ENCODE measurements at regions not wholly inside any gene's neighbourhood (a gene's known extent, or its start where the extent isn't known, plus 50 kb on each side); places are given as distances from the start of the nearest gene placed in this dataset.

DNA sequence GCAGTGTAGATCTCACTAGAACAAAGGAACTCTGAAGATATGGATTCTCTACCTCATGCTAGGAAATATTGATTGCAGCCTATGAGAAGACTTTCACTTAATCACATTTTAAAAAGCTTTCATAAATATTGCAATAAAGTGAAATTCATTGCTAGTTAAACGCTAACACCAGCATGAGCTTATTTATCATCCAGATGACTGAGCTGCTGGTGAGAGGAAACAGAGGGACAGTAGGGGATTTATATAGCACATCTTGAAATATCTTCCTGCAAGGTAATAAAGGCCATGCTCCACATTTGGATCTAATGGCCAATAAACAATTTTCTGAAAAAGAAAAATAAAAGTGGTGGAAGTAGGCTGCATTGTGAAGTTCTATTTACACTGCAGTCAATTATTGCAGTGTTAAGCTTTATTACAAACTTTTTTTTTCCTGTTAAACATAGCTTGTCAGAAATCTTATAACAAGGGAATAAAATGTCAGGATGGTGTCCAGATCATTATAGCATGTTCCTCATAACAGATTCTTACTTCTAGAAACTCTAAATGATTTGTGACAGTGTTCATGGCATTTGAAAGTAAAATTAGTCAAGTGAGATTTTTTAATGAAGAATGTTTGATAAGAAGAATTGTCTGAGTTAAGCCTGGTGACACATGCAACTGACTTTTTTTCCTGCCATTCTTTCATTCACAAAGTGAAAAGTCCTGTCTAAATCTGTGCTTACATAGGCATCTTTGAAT is 342.6 kb downstream of the DMAC1 start:
- Mint-ChIP-seq H3K4me3 (no peak overlapping the region), H3K27me3 (ENCODE audit: low read depth in 2 of 2) (no peaks in the 10 kb centered on the region), H3K4me1 (no peaks in the 10 kb centered on the region), H3K27ac (no peak overlapping the region), H3K9me3 (no peaks in the 10 kb centered on the region), H3K36me3 (no peaks in the 10 kb centered on the region)
- TF ChIP-seq, protein P1, sequence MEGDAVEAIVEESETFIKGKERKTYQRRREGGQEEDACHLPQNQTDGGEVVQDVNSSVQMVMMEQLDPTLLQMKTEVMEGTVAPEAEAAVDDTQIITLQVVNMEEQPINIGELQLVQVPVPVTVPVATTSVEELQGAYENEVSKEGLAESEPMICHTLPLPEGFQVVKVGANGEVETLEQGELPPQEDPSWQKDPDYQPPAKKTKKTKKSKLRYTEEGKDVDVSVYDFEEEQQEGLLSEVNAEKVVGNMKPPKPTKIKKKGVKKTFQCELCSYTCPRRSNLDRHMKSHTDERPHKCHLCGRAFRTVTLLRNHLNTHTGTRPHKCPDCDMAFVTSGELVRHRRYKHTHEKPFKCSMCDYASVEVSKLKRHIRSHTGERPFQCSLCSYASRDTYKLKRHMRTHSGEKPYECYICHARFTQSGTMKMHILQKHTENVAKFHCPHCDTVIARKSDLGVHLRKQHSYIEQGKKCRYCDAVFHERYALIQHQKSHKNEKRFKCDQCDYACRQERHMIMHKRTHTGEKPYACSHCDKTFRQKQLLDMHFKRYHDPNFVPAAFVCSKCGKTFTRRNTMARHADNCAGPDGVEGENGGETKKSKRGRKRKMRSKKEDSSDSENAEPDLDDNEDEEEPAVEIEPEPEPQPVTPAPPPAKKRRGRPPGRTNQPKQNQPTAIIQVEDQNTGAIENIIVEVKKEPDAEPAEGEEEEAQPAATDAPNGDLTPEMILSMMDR (IDR thresholded peaks at IDR 0.05): no peak
- Histone ChIP-seq H3K27ac (ENCODE audit: low read length) (no peak overlapping the region), H3K27me3 (ENCODE audit: control insufficient read depth, insufficient read depth, low read length) (no peaks in the 10 kb centered on the region), H3K4me3 (ENCODE audit: low read length) (no peak overlapping the region), H3K36me3 (ENCODE audit: control insufficient read depth, insufficient read depth, low read length) (no peaks in the 10 kb centered on the region), H3K4me1 (ENCODE audit: control insufficient read depth, insufficient read depth, low read length) (no peaks in the 10 kb centered on the region), H3K9me3 (ENCODE audit: control insufficient read depth, insufficient read depth, low read length) (no peaks in the 10 kb centered on the region)
- DNase-seq: no peak
- ATAC-seq: no peak
- intact Hi-C loops (cut with micrococcal nuclease): no loop called here
- 90% methylated on average over 1 of the region's 1 CpG for WGBS (ENCODE audit: insufficient coverage)

DNA sequence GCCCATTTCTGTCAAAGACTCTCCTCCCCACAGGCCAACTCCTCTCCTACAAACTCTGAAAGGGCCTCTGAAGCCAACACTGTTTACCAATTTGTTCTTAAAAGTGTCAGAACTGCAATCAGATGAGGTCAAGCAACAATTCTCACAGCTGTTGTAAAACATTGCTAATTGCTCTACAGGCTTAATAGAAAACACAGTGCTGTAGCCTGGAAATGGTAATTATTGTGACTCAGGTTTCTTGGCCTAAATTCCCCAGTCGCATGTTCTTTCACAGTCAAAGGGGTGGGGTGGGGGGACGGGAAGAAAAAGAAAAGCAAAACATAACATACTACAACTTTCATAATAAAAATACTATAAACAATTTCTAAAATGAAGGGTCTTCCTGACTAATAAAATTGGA is 343.2 kb downstream of the DMAC1 start:
- no CpG with 5 or more reads among the region's 2 CpGs for WGBS (ENCODE audit: insufficient coverage)
- H3K27ac ChIP-seq (ENCODE audit: low read length): no peak overlapping the region
- ATAC-seq (no peak), DNase-seq (no peak)
- TF ChIP-seq, protein P1 (IDR thresholded peaks at IDR 0.05): no peak
- Mint-ChIP-seq H3K9me3 (no peaks in the 10 kb centered on the region), H3K4me3 (no peak overlapping the region), H3K27ac (no peak overlapping the region), H3K27me3 (ENCODE audit: low read depth in 2 of 2) (no peaks in the 10 kb centered on the region), H3K36me3 (no peaks in the 10 kb centered on the region), H3K4me1 (no peaks in the 10 kb centered on the region)
- no peak overlapping the region for H3K4me3 ChIP-seq (ENCODE audit: low read length)
- H3K36me3 ChIP-seq (ENCODE audit: control insufficient read depth, insufficient read depth, low read length): no peaks in the 10 kb centered on the region
- no peaks in the 10 kb centered on the region for H3K4me1 ChIP-seq (ENCODE audit: control insufficient read depth, insufficient read depth, low read length)
- H3K27me3 ChIP-seq (ENCODE audit: control insufficient read depth, insufficient read depth, low read length): no peaks in the 10 kb centered on the region
- no peaks in the 10 kb centered on the region for H3K9me3 ChIP-seq (ENCODE audit: control insufficient read depth, insufficient read depth, low read length)
- intact Hi-C loops (cut with micrococcal nuclease): no loop called here

DNA sequence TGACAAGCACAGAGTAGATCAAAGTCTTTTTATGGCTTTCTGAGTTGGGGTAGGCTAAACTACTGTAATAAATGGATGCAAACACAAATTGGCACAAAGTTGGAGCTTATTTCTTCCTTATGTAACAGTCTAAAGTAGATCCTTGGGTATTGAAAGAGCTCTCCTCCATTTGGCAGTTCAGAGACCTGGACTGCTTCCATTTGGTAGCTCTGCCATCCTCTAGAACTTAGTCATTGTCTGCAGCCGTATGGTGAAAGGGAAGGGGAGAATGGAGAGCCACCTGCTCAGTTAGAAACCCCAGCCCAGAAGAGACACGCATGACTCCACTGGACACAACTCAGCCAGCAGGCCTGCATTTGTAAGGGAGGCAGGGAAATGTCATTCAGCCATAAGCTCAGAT is 345.0 kb downstream of the DMAC1 start:
- peaks cover 0 to 6% of the 10 kb centered on the region in 2 donors for H3K27me3 Mint-ChIP-seq (ENCODE audit: low read depth in 2 of 2)
- 89% methylated on average over 2 of the region's 2 CpGs for whole genome bisulfite sequencing (ENCODE audit: insufficient coverage)
- intact Hi-C loops (cut with micrococcal nuclease): no loop called here
- Histone ChIP-seq H3K27ac (ENCODE audit: low read length) (no peak overlapping the region), H3K36me3 (ENCODE audit: control insufficient read depth, insufficient read depth, low read length) (no peaks in the 10 kb centered on the region), H3K4me3 (ENCODE audit: low read length) (no peak overlapping the region), H3K9me3 (ENCODE audit: control insufficient read depth, insufficient read depth, low read length) (no peaks in the 10 kb centered on the region), H3K4me1 (ENCODE audit: control insufficient read depth, insufficient read depth, low read length) (no peaks in the 10 kb centered on the region), H3K27me3 (ENCODE audit: control insufficient read depth, insufficient read depth, low read length) (no peaks in the 10 kb centered on the region)
- ATAC-seq (no peak), DNase-seq (no peak)
- H3K4me1 Mint-ChIP-seq: no peaks in the 10 kb centered on the region
- no peaks in the 10 kb centered on the region for H3K9me3 Mint-ChIP-seq
- TF ChIP-seq, protein P1 (IDR thresholded peaks at IDR 0.05): no peak
- H3K27ac Mint-ChIP-seq: no peak overlapping the region
- no peaks in the 10 kb centered on the region for H3K36me3 Mint-ChIP-seq
- no peak overlapping the region for H3K4me3 Mint-ChIP-seq

DNA sequence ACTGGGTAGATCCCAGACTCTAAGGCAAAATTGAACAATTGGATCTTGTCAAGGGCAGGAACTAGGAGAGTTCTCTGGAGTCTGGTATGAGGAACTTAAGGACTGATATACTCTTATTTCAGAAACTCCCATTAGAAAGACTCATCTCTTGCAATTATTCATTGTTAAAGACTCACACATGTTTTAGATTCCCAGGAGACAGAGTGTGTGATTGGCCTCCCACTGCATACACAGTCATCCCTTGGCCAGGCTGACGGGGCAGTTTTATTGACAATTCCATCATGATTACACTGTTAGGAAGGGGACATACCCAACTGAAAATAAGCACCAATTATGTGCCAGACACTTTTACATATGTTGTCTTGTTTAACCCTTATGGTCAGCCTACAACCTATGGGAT is 347.2 kb downstream of the DMAC1 start:
- Histone ChIP-seq H3K4me1 (ENCODE audit: control insufficient read depth, insufficient read depth, low read length) (no peaks in the 10 kb centered on the region), H3K27me3 (ENCODE audit: control insufficient read depth, insufficient read depth, low read length) (no peaks in the 10 kb centered on the region), H3K36me3 (ENCODE audit: control insufficient read depth, insufficient read depth, low read length) (no peaks in the 10 kb centered on the region), H3K27ac (ENCODE audit: low read length) (no peak overlapping the region), H3K9me3 (ENCODE audit: control insufficient read depth, insufficient read depth, low read length) (no peaks in the 10 kb centered on the region), H3K4me3 (ENCODE audit: low read length) (no peak overlapping the region)
- Mint-ChIP-seq H3K4me3 (no peak overlapping the region), H3K36me3 (no peaks in the 10 kb centered on the region), H3K27me3 (ENCODE audit: low read depth in 2 of 2) (peaks cover 0 to 6% of the 10 kb centered on the region in 2 donors), H3K27ac (no peak overlapping the region), H3K4me1 (no peaks in the 10 kb centered on the region), H3K9me3 (no peaks in the 10 kb centered on the region)
- intact Hi-C loops (cut with micrococcal nuclease): no loop called here
- ATAC-seq (no peak), DNase-seq (no peak)
- TF ChIP-seq, protein P1 (IDR thresholded peaks at IDR 0.05): no peak
- 33% methylated on average over 1 of the region's 1 CpG for WGBS (ENCODE audit: insufficient coverage)
